Mucosa of rectum (tissue), 2 donors: ENCODE measurements at regions not wholly inside any gene's neighbourhood (a gene's known extent, or its start where the extent isn't known, plus 50 kb on each side); places are given as distances from the start of the nearest gene placed in this dataset.

Experiments
- H3K27ac ChIP-seq, 2 donors: one replicate each; pipeline ENCODE4 v1.7.0; 2013; ENCODE audit warnings: inconsistent platforms in 2 of 2, low read depth in 2 of 2, low read length in 2 of 2
- H3K27me3 ChIP-seq, 2 donors: one replicate each; pipeline ENCODE4 v1.7.0; 2013; ENCODE audit warnings: low read length in 2 of 2; ENCODE audit not compliant: control insufficient read depth in 2 of 2, insufficient read depth in 2 of 2
- H3K36me3 ChIP-seq, 2 donors: one replicate each; pipeline ENCODE4 v1.7.0; 2013; ENCODE audit warnings: low read length in 2 of 2; ENCODE audit not compliant: control insufficient read depth in 2 of 2, insufficient read depth in 2 of 2
- H3K4me1 ChIP-seq, 2 donors: one replicate each; pipeline ENCODE4 v1.7.0; 2013; ENCODE audit warnings: low read length in 2 of 2, mild to moderate bottlenecking in 1 of 2; ENCODE audit not compliant: control insufficient read depth in 2 of 2, insufficient read depth in 2 of 2
- H3K4me3 ChIP-seq, 2 donors: one replicate each; pipeline ENCODE4 v1.7.0; 2013; ENCODE audit warnings: low read length in 2 of 2
- H3K9ac ChIP-seq, 2 donors: one replicate each; pipeline ENCODE4 v1.7.0; 2013; ENCODE audit warnings: low read length in 2 of 2, low read depth in 1 of 2, mild to moderate bottlenecking in 1 of 2
- H3K9me3 ChIP-seq, 2 donors: one replicate each; pipeline ENCODE4 v1.7.0; 2013; ENCODE audit warnings: low read length in 2 of 2; ENCODE audit not compliant: control insufficient read depth in 2 of 2
- donor health status: healthy.
- donor health status: Normal muscosa, but diverticular disease.

- no peaks in the 10 kb centered on the region for H3K9me3 ChIP-seq
- H3K4me3 ChIP-seq: no peak overlapping the region
- H3K9ac ChIP-seq: no peak overlapping the region
- H3K4me1 ChIP-seq: peaks cover 21 to 26% of the 10 kb centered on the region in 2 donors
- no peaks in the 10 kb centered on the region for H3K36me3 ChIP-seq
- H3K27ac ChIP-seq: peak overlapping the region in 1 of 2 donors; percentile 88
- no peaks in the 10 kb centered on the region for H3K27me3 ChIP-seq
Measured at GRCh38 chr5:67266654-67267350, 70.2 kb upstream of the CD180 start.

- Histone ChIP-seq H3K36me3 (no peaks in the 10 kb centered on the region), H3K9me3 (no peaks in the 10 kb centered on the region), H3K4me1 (peaks cover 21 to 26% of the 10 kb centered on the region in 2 donors), H3K27ac (no peak overlapping the region), H3K4me3 (no peak overlapping the region), H3K27me3 (no peaks in the 10 kb centered on the region), H3K9ac (no peak overlapping the region)
Measured at GRCh38 chr5:67265951-67266350, 69.4 kb upstream of the CD180 start.

- Histone ChIP-seq H3K9ac (no peak overlapping the region), H3K27ac (peak overlapping the region in 1 of 2 donors; percentile 20), H3K9me3 (no peaks in the 10 kb centered on the region), H3K27me3 (no peaks in the 10 kb centered on the region), H3K4me3 (no peak overlapping the region), H3K4me1 (peaks cover 6 to 15% of the 10 kb centered on the region in 2 donors), H3K36me3 (no peaks in the 10 kb centered on the region)
Measured at GRCh38 chr5:67263656-67264408, 67.2 kb upstream of the CD180 start.

- no peak overlapping the region for H3K9ac ChIP-seq
- H3K9me3 ChIP-seq: no peaks in the 10 kb centered on the region
- no peaks in the 10 kb centered on the region for H3K36me3 ChIP-seq
- no peak overlapping the region for H3K4me3 ChIP-seq
- H3K27me3 ChIP-seq: no peaks in the 10 kb centered on the region
- no peak overlapping the region for H3K27ac ChIP-seq
- H3K4me1 ChIP-seq: peaks cover 3 to 9% of the 10 kb centered on the region in 2 donors
Measured at GRCh38 chr5:67262956-67263355, 66.4 kb upstream of the CD180 start.

GRCh38 chr5:67262206-67262605 lies 65.6 kb upstream of the CD180 start:
- no peak overlapping the region for H3K27ac ChIP-seq
- H3K4me1 ChIP-seq: peaks cover 0 to 1% of the 10 kb centered on the region in 2 donors
- no peaks in the 10 kb centered on the region for H3K27me3 ChIP-seq
- no peaks in the 10 kb centered on the region for H3K9me3 ChIP-seq
- H3K4me3 ChIP-seq: no peak overlapping the region
- no peaks in the 10 kb centered on the region for H3K36me3 ChIP-seq
- no peak overlapping the region for H3K9ac ChIP-seq

GRCh38 chr5:67259548-67260215 lies 63.1 kb upstream of the CD180 start:
- Histone ChIP-seq H3K4me1 (no peaks in the 10 kb centered on the region), H3K9ac (no peak overlapping the region), H3K27ac (no peak overlapping the region), H3K4me3 (no peak overlapping the region), H3K9me3 (no peaks in the 10 kb centered on the region), H3K36me3 (no peaks in the 10 kb centered on the region), H3K27me3 (no peaks in the 10 kb centered on the region)

- Histone ChIP-seq H3K9ac (no peak overlapping the region), H3K4me3 (no peak overlapping the region), H3K27ac (no peak overlapping the region), H3K27me3 (no peaks in the 10 kb centered on the region), H3K9me3 (no peaks in the 10 kb centered on the region), H3K4me1 (no peaks in the 10 kb centered on the region), H3K36me3 (no peaks in the 10 kb centered on the region)
Measured at GRCh38 chr5:67257500-67257899, 60.9 kb upstream of the CD180 start.

GRCh38 chr5:67257077-67257476 lies 60.5 kb upstream of the CD180 start:
- no peak overlapping the region for H3K27ac ChIP-seq

GRCh38 chr5:67255881-67256280 lies 59.3 kb upstream of the CD180 start:
- Histone ChIP-seq H3K36me3 (no peaks in the 10 kb centered on the region), H3K4me1 (no peaks in the 10 kb centered on the region), H3K27ac (no peak overlapping the region), H3K27me3 (no peaks in the 10 kb centered on the region), H3K9me3 (no peaks in the 10 kb centered on the region), H3K9ac (no peak overlapping the region), H3K4me3 (no peak overlapping the region)

More at GRCh38 chr5:67257077-67257476, 60.5 kb upstream of the CD180 start:
- no peak overlapping the region for H3K9ac ChIP-seq
- no peaks in the 10 kb centered on the region for H3K36me3 ChIP-seq
- H3K9me3 ChIP-seq: no peaks in the 10 kb centered on the region
- H3K4me1 ChIP-seq: no peaks in the 10 kb centered on the region
- no peak overlapping the region for H3K4me3 ChIP-seq
- H3K27me3 ChIP-seq: no peaks in the 10 kb centered on the region

GRCh38 chr5:67253911-67254310 lies 57.3 kb upstream of the CD180 start:
- Histone ChIP-seq H3K27me3 (no peaks in the 10 kb centered on the region), H3K9me3 (no peaks in the 10 kb centered on the region), H3K9ac (no peak overlapping the region), H3K4me3 (no peak overlapping the region), H3K36me3 (no peaks in the 10 kb centered on the region), H3K27ac (no peak overlapping the region), H3K4me1 (no peaks in the 10 kb centered on the region)
